HepG2 (cell line): ENCODE measurements at regions not wholly inside any gene's neighbourhood (a gene's known extent, or its start where the extent isn't known, plus 50 kb on each side); places are given as distances from the start of the nearest gene placed in this dataset.

Experiments
- ATAC-seq: fragments of 200-7000 bp; cut with Tn5 transposase; 3 replicates; pipeline ENCODE4 v1.9.1; 2020; ENCODE audit warnings: mild to moderate bottlenecking, moderate library complexity
- BruUV-seq: library from RNA; stranded (reverse); fragments of 400-500 nt; replicated peaks from 2 replicates; lab custom pipeline; 2021; lab: Mats Ljungman, UMichigan
- CTCF ChIA-PET: fragments of 300-600 bp; formaldehyde crosslinking; extraction: SDS; loops from one replicate; lab custom pipeline; 2021; ENCODE audit warnings: low total read pairs, inconsistent platforms, low intra/inter-chr PET ratio; lab: Yijun Ruan, JAX
- POLR2A ChIA-PET: fragments of 350-600 bp; sonication (Branson Sonifier 250); formaldehyde crosslinking; loops from one replicate; lab custom pipeline; 2020; ENCODE audit warnings: antibody characterized with exemption, inconsistent platforms; lab: Yijun Ruan, JAX
- DNase-seq: peaks from one replicate; pipeline ENCODE4 v3.0.0-alpha.2; 2015; ENCODE audit warnings: low spot score
- FAIRE-seq: peaks from 3 replicates; lab custom pipeline; 2011; peaks lifted over from hg19 to GRCh38; lab: Jason Lieb, UNC
- H2AFZ ChIP-seq: one replicate; pipeline ENCODE4 v1.6.1; 2011; ENCODE audit warnings: low read length, inconsistent platforms
- H3K27ac ChIP-seq: fragments of 300-600 bp; 3 replicates; pipeline ENCODE4 v1.8.0; 2011; ENCODE audit warnings: mixed run types, mild to moderate bottlenecking, mixed read lengths, low read length, inconsistent platforms; ENCODE audit not compliant: insufficient read depth; ENCODE audit errors: extremely low read length
- H3K27me3 ChIP-seq, 2 experiments: fragments of 200-600 bp in 1 of 2; 2 replicates in 1 of 2; 3 replicates in 1 of 2; pipeline versions ENCODE4 v1.6.0 to v1.8.0; 2011; ENCODE audit warnings: low read length in 2 of 2, mild to moderate bottlenecking in 2 of 2, moderate library complexity in 2 of 2, inconsistent platforms in 1 of 2; ENCODE audit not compliant: insufficient read depth in 2 of 2, control insufficient read depth in 1 of 2
- H3K36me3 ChIP-seq, 2 experiments: fragments of 200-600 bp in 1 of 2; replicated peaks in 1 of 2; 2 replicates in 1 of 2; 3 replicates in 1 of 2; pipeline versions ENCODE4 v1.5.1 to v1.8.0; 2011; ENCODE audit warnings: low read length in 2 of 2, inconsistent platforms in 1 of 2; ENCODE audit not compliant: insufficient read depth in 2 of 2, control insufficient read depth in 1 of 2
- H3K4me1 ChIP-seq: 2 replicates; pipeline ENCODE4 v1.5.1; 2012; ENCODE audit warnings: low read length, inconsistent platforms; ENCODE audit not compliant: insufficient read depth
- H3K4me2 ChIP-seq: 2 replicates; pipeline ENCODE4 v1.6.0; 2011; ENCODE audit warnings: low read depth, low read length, inconsistent platforms
- H3K4me3 ChIP-seq, 3 experiments: fragments of 200-600 bp in 1 of 3; sonication (generic), shearing (Covaris generic) in 1 of 3; replicated peaks in 1 of 3; 2 replicates each; pipeline ENCODE4 v1.5.1; 2011 to 2016; ENCODE audit warnings: low read length in 3 of 3, inconsistent platforms in 2 of 3, low read depth in 2 of 3, mild to moderate bottlenecking in 2 of 3, control low read depth in 1 of 3, mixed read lengths in 1 of 3; ENCODE audit not compliant: insufficient read depth in 1 of 3
- H3K79me2 ChIP-seq: one replicate; pipeline ENCODE4 v1.6.1; 2011; ENCODE audit warnings: low read length, inconsistent platforms; ENCODE audit not compliant: insufficient read depth
- H3K9ac ChIP-seq: 2 replicates; pipeline ENCODE4 v1.6.0; 2011; ENCODE audit warnings: mild to moderate bottlenecking, low read depth, low read length, inconsistent platforms; ENCODE audit not compliant: insufficient read depth
- H3K9me3 ChIP-seq: 2 replicates; pipeline ENCODE4 v1.5.1; 2012; ENCODE audit warnings: mild to moderate bottlenecking, low read length
- H4K20me1 ChIP-seq: 2 replicates; pipeline ENCODE4 v1.6.0; 2011; ENCODE audit warnings: inconsistent platforms, mild to moderate bottlenecking, low read length, moderate library complexity; ENCODE audit not compliant: insufficient read depth
- ATAD3A ChIP-seq: sonication (generic); formaldehyde crosslinking; IDR thresholded peaks from 2 replicates; pipeline ENCODE4 v1.4.0; 2020; ENCODE audit warnings: missing genetic modification reagents
- CBX2 ChIP-seq, 2 experiments: fragments of 200-600 bp in 1 of 2; sonication (generic); formaldehyde crosslinking in 1 of 2; IDR thresholded peaks; 2 replicates each; pipeline versions ENCODE4 v1.7.0 to v1.8.1; 2018 to 2022; ENCODE audit warnings: low read depth in 2 of 2, low read length in 1 of 2, mild to moderate bottlenecking in 1 of 2, missing genetic modification reagents in 1 of 2
- MAZ ChIP-seq, 2 experiments: sonication (generic) in 1 of 2; formaldehyde crosslinking in 1 of 2; IDR thresholded peaks; 2 replicates each; pipeline versions ENCODE4 v1.5.0 to v1.6.1; 2012 to 2020; ENCODE audit warnings: low read depth in 2 of 2, mild to moderate bottlenecking in 2 of 2, borderline replicate concordance in 1 of 2, improper control_type of control experiment in 1 of 2, low read length in 1 of 2, missing genetic modification reagents in 1 of 2, moderate library complexity in 1 of 2
- SRY ChIP-seq: sonication (generic); formaldehyde crosslinking; IDR thresholded peaks from 2 replicates; pipeline ENCODE4 v1.8.0; 2022; ENCODE audit warnings: mild to moderate bottlenecking, missing genetic modification reagents
- XBP1 ChIP-seq: sonication (generic); formaldehyde crosslinking; IDR thresholded peaks from 2 replicates; pipeline ENCODE4 v1.5.0; 2020; ENCODE audit warnings: missing genetic modification reagents
- WGBS: methylation state at CpG from one replicate; pipeline ENCODE4 v1.1.6; 2017; ENCODE audit warnings: low lambda C conversion rate; 5-methylcytosine and 5-hydroxymethylcytosine counted together
- in situ Hi-C: cut with HindIII; loops from 2 replicates; pipeline ENCODE4 v1.10.0; 2017; ENCODE audit warnings: low pct_unique_long_range_greater_than_20kb; ENCODE audit not compliant: extremely low pct_ligation_motif_present
- intact Hi-C: fragments of 100-400 bp; cut with micrococcal nuclease; formaldehyde crosslinking; loops from one replicate; pipeline ENCODE4 v1.10.0; 2022; ENCODE audit not compliant: unreplicated experiment
- TF ChIP-seq, protein P1 (sequence below): sonication (generic); formaldehyde crosslinking; IDR thresholded peaks from 2 replicates; pipeline ENCODE4 v1.5.0; 2020; ENCODE audit warnings: missing genetic modification reagents, mild to moderate bottlenecking, borderline replicate concordance
- TF ChIP-seq, protein P2 (sequence below): sonication (generic); formaldehyde crosslinking; IDR thresholded peaks from 2 replicates; pipeline ENCODE4 v1.4.0; 2020; ENCODE audit warnings: mild to moderate bottlenecking, missing genetic modification reagents
- TF ChIP-seq, protein P3 (sequence below): sonication (generic); formaldehyde crosslinking; IDR thresholded peaks from 2 replicates; pipeline ENCODE4 v1.9.0; 2021; ENCODE audit warnings: mild to moderate bottlenecking, missing genetic modification reagents
- TF ChIP-seq, protein P4 (sequence below): sonication (generic); formaldehyde crosslinking; IDR thresholded peaks from 2 replicates; pipeline ENCODE4 v1.8.0; 2022; ENCODE audit warnings: low read depth, missing genetic modification reagents
- TF ChIP-seq, protein P5 (sequence below): sonication (generic); formaldehyde crosslinking; IDR thresholded peaks from 2 replicates; pipeline ENCODE4 v1.8.0; 2022; ENCODE audit warnings: missing genetic modification reagents, mild to moderate bottlenecking, inconsistent platforms, borderline replicate concordance

DNA sequence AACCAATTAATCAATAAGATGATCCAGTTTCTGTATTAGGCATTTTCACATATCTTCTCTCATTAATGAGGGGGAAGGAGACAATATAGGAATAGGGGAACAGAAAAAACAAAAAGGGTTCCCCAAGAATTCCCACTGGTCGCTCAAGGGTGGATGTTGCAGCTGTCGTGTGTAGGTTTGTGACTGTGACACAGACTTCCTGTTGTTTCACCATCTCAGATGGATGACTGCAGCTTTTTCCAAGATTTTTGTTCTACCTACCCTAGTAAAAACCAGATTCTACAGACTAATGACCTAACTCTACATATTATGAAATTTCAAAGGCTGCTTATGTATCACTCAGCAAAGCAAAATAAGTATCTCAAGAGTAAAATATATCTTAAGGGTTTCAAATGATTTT, 73.7 kb upstream of the MB21D2 start (continued):
- TF ChIP-seq, protein P1, sequence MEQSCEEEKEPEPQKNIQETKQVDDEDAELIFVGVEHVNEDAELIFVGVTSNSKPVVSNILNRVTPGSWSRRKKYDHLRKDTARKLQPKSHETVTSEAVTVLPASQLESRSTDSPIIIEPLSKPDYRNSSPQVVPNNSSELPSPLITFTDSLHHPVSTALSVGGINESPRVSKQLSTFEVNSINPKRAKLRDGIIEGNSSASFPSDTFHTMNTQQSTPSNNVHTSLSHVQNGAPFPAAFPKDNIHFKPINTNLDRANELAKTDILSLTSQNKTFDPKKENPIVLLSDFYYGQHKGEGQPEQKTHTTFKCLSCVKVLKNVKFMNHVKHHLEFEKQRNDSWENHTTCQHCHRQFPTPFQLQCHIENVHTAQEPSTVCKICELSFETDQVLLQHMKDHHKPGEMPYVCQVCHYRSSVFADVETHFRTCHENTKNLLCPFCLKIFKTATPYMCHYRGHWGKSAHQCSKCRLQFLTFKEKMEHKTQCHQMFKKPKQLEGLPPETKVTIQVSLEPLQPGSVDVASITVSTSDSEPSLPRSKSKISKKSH (CRISPR knock-in tag) = no peak
- no peak for TF ChIP-seq SRY (CRISPR knock-in tag)
- TF ChIP-seq, all 625 proteins: peak for 0

DNA sequence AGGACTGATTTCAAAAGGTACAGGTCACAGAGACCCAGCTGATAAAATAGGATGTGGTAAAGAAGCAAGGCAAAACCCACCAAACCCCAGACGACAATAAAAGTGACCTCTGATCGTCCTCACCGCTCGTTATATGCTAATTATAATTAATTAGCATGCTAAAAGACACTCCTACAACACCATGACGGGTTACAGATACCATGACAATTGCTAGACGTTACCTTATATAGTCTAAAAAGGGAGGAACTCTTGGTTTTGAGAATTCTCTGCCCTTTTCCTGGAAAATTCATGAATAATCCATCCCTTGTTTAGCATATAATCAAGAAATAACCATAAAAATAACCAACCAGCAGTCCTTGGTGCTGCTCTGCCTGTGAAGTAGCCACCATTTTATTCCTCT, 74.7 kb upstream of the MB21D2 start:
- in situ Hi-C loops = no loop called here

More for the DNA sequence above, 74.7 kb upstream of the MB21D2 start:
- POLR2A ChIA-PET = no interaction called here
- Histone ChIP-seq H3K4me2 (no peak overlapping the region), H2AFZ (no peak overlapping the region), H3K27ac (no peak overlapping the region), H3K4me1 (no peaks in the 10 kb centered on the region), H4K20me1 (no peaks in the 10 kb centered on the region), H3K4me3 (no peak overlapping the region), H3K9me3 (no peaks in the 10 kb centered on the region), H3K36me3 (no peaks in the 10 kb centered on the region), H3K9ac (no peak overlapping the region)
- BruUV-seq = no TSS peak
- FAIRE-seq = no peak
- no peak for DNase-seq
- intact Hi-C loops = no loop called here
- 5% methylated on average over 6 of the region's 6 CpGs for WGBS
- no peak for ATAC-seq
- TF ChIP-seq, protein P2, sequence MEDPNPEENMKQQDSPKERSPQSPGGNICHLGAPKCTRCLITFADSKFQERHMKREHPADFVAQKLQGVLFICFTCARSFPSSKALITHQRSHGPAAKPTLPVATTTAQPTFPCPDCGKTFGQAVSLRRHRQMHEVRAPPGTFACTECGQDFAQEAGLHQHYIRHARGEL (CRISPR knock-in tag) = no peak
- TF ChIP-seq MAZ (IDR thresholded peaks at IDR 0.05; ENCODE audit: borderline replicate concordance, low read depth, low read length) = no peak
- no peak for TF ChIP-seq MAZ (CRISPR knock-in tag; IDR thresholded peaks at IDR 0.05; ENCODE audit: low read depth)
- no peak for TF ChIP-seq CBX2 (IDR thresholded peaks at IDR 0.05; ENCODE audit: low read depth, low read length)
- no peak for TF ChIP-seq CBX2 (CRISPR knock-in tag; IDR thresholded peaks at IDR 0.05; ENCODE audit: low read depth)
- TF ChIP-seq, protein P3, sequence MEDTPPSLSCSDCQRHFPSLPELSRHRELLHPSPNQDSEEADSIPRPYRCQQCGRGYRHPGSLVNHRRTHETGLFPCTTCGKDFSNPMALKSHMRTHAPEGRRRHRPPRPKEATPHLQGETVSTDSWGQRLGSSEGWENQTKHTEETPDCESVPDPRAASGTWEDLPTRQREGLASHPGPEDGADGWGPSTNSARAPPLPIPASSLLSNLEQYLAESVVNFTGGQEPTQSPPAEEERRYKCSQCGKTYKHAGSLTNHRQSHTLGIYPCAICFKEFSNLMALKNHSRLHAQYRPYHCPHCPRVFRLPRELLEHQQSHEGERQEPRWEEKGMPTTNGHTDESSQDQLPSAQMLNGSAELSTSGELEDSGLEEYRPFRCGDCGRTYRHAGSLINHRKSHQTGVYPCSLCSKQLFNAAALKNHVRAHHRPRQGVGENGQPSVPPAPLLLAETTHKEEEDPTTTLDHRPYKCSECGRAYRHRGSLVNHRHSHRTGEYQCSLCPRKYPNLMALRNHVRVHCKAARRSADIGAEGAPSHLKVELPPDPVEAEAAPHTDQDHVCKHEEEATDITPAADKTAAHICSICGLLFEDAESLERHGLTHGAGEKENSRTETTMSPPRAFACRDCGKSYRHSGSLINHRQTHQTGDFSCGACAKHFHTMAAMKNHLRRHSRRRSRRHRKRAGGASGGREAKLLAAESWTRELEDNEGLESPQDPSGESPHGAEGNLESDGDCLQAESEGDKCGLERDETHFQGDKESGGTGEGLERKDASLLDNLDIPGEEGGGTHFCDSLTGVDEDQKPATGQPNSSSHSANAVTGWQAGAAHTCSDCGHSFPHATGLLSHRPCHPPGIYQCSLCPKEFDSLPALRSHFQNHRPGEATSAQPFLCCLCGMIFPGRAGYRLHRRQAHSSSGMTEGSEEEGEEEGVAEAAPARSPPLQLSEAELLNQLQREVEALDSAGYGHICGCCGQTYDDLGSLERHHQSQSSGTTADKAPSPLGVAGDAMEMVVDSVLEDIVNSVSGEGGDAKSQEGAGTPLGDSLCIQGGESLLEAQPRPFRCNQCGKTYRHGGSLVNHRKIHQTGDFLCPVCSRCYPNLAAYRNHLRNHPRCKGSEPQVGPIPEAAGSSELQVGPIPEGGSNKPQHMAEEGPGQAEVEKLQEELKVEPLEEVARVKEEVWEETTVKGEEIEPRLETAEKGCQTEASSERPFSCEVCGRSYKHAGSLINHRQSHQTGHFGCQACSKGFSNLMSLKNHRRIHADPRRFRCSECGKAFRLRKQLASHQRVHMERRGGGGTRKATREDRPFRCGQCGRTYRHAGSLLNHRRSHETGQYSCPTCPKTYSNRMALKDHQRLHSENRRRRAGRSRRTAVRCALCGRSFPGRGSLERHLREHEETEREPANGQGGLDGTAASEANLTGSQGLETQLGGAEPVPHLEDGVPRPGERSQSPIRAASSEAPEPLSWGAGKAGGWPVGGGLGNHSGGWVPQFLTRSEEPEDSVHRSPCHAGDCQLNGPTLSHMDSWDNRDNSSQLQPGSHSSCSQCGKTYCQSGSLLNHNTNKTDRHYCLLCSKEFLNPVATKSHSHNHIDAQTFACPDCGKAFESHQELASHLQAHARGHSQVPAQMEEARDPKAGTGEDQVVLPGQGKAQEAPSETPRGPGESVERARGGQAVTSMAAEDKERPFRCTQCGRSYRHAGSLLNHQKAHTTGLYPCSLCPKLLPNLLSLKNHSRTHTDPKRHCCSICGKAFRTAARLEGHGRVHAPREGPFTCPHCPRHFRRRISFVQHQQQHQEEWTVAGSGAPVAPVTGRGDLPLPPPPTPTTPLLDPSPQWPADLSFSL (CRISPR knock-in tag) = no peak
- no peak for TF ChIP-seq ATAD3A
- TF ChIP-seq, protein P4, sequence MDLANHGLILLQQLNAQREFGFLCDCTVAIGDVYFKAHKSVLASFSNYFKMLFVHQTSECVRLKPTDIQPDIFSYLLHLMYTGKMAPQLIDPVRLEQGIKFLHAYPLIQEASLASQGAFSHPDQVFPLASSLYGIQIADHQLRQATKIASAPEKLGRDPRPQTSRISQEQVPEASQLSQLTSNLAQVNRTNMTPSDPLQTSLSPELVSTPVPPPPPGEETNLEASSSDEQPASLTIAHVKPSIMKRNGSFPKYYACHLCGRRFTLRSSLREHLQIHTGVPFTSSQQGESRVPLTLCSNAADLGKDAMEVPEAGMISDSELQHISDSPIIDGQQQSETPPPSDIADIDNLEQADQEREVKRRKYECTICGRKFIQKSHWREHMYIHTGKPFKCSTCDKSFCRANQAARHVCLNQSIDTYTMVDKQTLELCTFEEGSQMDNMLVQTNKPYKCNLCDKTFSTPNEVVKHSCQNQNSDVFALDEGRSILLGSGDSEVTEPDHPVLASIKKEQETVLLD (CRISPR knock-in tag) = no peak
- no peak for TF ChIP-seq XBP1 (CRISPR knock-in tag)
- TF ChIP-seq, protein P5, sequence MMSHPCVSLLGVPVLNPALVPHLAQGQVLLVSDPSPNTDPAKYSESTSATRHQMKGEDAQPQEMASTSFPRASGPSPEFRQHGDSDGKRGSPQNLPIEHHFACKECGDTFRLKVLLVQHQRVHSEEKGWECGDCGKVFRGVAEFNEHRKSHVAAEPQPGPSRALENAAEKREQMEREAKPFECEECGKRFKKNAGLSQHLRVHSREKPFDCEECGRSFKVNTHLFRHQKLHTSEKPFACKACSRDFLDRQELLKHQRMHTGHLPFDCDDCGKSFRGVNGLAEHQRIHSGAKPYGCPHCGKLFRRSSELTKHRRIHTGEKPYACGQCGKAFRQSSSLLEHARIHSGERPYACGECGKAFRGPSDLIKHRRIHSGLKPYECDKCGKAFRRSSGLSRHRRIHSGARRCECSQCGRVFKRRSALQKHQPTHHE = no peak
- TF ChIP-seq, all 625 proteins: peak for 0
- peaks cover 0 to 1% of the 10 kb centered on the region in 2 experiments; a peak in 2 of 5 replicates for H3K27me3 ChIP-seq
- CTCF ChIA-PET = no interaction called here
- no peaks in the 10 kb centered on the region for H3K79me2 ChIP-seq
